Adrenal gland (tissue), 5 donors: ENCODE measurements at regions not wholly inside any gene's neighbourhood (a gene's known extent, or its start where the extent isn't known, plus 50 kb on each side); places are given as distances from the start of the nearest gene placed in this dataset.

Experiments used
- CTCF ChIP-seq, 6 experiments: fragments of 450-650 bp in 4 of 6; fragments of 200-600 bp in 2 of 6; sonication (generic) in 1 of 6; IDR thresholded peaks; 1 replicate in 5 of 6; 2 replicates in 1 of 6; pipeline versions ENCODE4 v1.5.1 to v1.8.0; 2016 to 2021; ENCODE audit warnings: antibody characterized with exemption in 6 of 6, mild to moderate bottlenecking in 2 of 6, moderate library complexity in 1 of 6
- POLR2A ChIP-seq, 2 donors: fragments of 450-650 bp; IDR thresholded peaks; one replicate each; pipeline ENCODE4 v1.6.1; 2017; ENCODE audit warnings: antibody characterized with exemption in 2 of 2, mild to moderate bottlenecking in 2 of 2, moderate library complexity in 1 of 2
- donor health status: DM: no; HTN: no; CAD: no.

GRCh38 chr9:38278931-38279679 lies 113.4 kb upstream of the ALDH1B1 start:
- TF ChIP-seq CTCF (IDR thresholded peaks at IDR 0.05): no peak
- TF ChIP-seq POLR2A (IDR thresholded peaks at IDR 0.05): no peak
